ENCODE measurements at regions not wholly inside any gene's neighbourhood (a gene's known extent, or its start where the extent isn't known, plus 50 kb on each side); places are given as distances from the start of the nearest gene placed in this dataset.

DNA sequence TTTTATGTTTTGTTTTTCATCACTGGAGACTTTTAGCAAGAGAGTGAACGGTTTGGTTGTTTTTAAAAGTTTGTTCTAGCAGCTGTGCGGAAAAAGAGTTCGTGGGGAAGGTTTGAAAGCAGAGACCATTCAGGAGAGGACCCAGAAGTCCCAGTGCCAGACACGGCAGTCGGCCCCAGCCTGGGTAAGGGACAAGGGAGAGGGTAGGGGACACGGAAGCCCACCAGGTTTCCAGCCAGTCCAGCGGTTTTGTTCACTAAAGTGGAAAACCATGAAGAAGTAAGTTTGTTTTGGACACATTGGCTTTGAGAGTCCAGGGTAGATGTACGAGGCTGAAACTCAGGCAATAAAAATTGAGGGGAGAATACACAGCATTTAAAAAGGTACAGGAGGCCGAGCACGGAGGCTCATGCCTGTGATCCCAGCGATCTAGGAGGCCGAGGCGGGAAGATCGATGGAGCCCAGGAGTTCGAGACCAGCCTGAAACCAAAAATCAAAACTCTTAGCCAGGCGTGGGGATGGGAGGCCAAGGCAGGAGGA, 56.8 kb upstream of the RPH3AL start:
- H3K27ac ChIP-seq: peak overlapping the region; percentile 71 to 86

DNA sequence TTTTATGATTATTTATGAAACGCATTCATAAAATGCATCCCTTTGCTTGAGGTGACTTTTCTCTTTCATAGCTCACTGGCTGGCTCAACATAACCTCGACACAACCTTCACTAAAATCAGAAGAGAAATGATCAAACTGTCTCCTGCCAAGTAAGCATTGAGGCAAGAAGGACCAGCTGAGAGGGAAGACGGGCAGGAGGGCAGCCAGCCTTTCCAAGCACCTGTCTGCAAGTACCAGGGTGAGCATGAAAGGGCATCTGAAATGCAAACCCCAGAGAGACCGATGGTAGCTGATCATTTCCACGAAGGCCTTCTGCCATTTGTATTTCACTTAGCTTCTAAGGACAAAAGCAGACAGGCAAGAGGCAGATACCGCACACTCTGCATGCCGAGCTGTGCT, 52.1 kb upstream of the RPH3AL start:
- Histone ChIP-seq H3K4me3 (no peak overlapping the region), H3K9me3 (no peaks in the 10 kb centered on the region), H3K27ac (no peak overlapping the region), H3K4me1 (no peaks in the 10 kb centered on the region), H3K27me3 (no peaks in the 10 kb centered on the region), H3K36me3 (no peaks in the 10 kb centered on the region)
- no peak for TF ChIP-seq POLR2AphosphoS5 (IDR thresholded peaks at IDR 0.05)
- TF ChIP-seq POLR2A (IDR thresholded peaks at IDR 0.05): no peak
- TF ChIP-seq, protein P1, sequence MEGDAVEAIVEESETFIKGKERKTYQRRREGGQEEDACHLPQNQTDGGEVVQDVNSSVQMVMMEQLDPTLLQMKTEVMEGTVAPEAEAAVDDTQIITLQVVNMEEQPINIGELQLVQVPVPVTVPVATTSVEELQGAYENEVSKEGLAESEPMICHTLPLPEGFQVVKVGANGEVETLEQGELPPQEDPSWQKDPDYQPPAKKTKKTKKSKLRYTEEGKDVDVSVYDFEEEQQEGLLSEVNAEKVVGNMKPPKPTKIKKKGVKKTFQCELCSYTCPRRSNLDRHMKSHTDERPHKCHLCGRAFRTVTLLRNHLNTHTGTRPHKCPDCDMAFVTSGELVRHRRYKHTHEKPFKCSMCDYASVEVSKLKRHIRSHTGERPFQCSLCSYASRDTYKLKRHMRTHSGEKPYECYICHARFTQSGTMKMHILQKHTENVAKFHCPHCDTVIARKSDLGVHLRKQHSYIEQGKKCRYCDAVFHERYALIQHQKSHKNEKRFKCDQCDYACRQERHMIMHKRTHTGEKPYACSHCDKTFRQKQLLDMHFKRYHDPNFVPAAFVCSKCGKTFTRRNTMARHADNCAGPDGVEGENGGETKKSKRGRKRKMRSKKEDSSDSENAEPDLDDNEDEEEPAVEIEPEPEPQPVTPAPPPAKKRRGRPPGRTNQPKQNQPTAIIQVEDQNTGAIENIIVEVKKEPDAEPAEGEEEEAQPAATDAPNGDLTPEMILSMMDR (IDR thresholded peaks at IDR 0.05): no peak
- no peak for DNase-seq (ENCODE audit: low spot score in 2 of 2)
- intact Hi-C loops (cut with DNase I; ENCODE audit: low total_unique reads): no loop called here

More for the DNA sequence above, 56.8 kb upstream of the RPH3AL start:
- TF ChIP-seq, protein P1 (IDR thresholded peaks at IDR 0.05): no peak
- TF ChIP-seq POLR2AphosphoS5 (IDR thresholded peaks at IDR 0.05) (no peak), POLR2A (IDR thresholded peaks at IDR 0.05) (no peak)
- H3K36me3 ChIP-seq: no peaks in the 10 kb centered on the region
- no peaks in the 10 kb centered on the region for H3K9me3 ChIP-seq
- H3K4me3 ChIP-seq: peak overlapping the region; percentile 66 to 97 (median 78)
- intact Hi-C loops (cut with DNase I; ENCODE audit: low total_unique reads): no loop called here
- no peaks in the 10 kb centered on the region for H3K27me3 ChIP-seq
- peaks cover 0 to 7% of the 10 kb centered on the region in 2 donors for H3K4me1 ChIP-seq
- no peak for DNase-seq (ENCODE audit: low spot score in 2 of 2)

All from breast epithelium (tissue), 4 donors.